GM12891 (cell line): ENCODE measurements at regions not wholly inside any gene's neighbourhood (a gene's known extent, or its start where the extent isn't known, plus 50 kb on each side); places are given as distances from the start of the nearest gene placed in this dataset.

Experiments used
- PAX5 ChIP-seq: IDR thresholded peaks from 2 replicates; pipeline ENCODE4 v1.6.1; 2011; ENCODE audit warnings: low read length, moderate library complexity, mild to moderate bottlenecking; ENCODE audit not compliant: insufficient read depth, severe bottlenecking
- POLR2A ChIP-seq: IDR thresholded peaks from 2 replicates; pipeline ENCODE4 v1.6.1; 2011; ENCODE audit warnings: low read depth, low read length, control low read depth
- POLR2AphosphoS5 ChIP-seq: IDR thresholded peaks from 2 replicates; pipeline ENCODE4 v1.6.1; 2011; ENCODE audit warnings: low read depth, low read length, control low read depth
- POU2F2 ChIP-seq: IDR thresholded peaks from 2 replicates; pipeline ENCODE4 v1.6.1; 2011; ENCODE audit warnings: low read depth, mild to moderate bottlenecking, control low read depth, low read length, moderate library complexity
- SPI1 ChIP-seq: IDR thresholded peaks from 2 replicates; pipeline ENCODE4 v1.6.1; 2011; ENCODE audit warnings: low read depth, low read length, control low read depth
- TAF1 ChIP-seq: IDR thresholded peaks from 2 replicates; pipeline ENCODE4 v1.6.1; 2011; ENCODE audit warnings: low read depth, low read length, control low read depth

- TF ChIP-seq POLR2A (no peak), POLR2AphosphoS5 (no peak), POU2F2 (no peak), SPI1 (no peak), TAF1 (no peak), PAX5 (no peak)
These were observed 246.3 kb downstream of the FNDC1 start for GRCh38 chr6:159415540-159415939.
